ENCODE measurements at regions not wholly inside any gene's neighbourhood (a gene's known extent, or its start where the extent isn't known, plus 50 kb on each side); places are given as distances from the start of the nearest gene placed in this dataset.

DNA sequence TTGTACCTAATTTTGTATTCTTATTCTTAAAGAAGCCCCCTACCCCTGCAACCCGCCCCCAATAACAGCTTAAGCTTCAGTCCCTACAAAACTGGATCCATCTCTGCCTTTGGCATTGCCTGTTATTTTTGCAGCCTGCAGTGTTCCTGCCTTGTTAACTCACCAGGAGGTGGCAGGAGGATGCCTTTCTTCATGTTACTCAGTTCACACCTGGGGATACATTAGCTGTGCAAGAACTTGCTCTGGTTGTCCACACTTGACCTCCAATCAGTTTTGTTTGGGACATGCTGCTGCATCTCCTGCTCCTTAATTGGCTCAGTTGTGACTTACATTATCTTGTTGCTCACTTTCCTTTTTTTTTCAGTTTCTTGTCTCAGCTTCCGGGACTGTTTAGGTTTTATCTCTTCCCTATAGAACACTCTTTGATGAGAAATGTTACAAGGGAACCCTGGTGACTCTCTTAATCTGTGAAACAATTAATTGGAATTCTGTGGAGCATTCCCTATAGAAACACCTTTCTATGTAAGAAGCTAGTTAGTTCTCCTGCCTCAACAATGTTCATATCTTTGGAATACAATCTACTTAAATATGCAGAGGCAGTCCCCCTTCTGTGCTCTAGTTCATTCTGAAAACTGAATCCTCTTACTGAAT is 467.7 kb upstream of the ACO1 start:
- H3K27ac ChIP-seq (ENCODE audit: low read depth, low read length) = no peak overlapping the region
- CTCF ChIA-PET (ENCODE audit: partially characterized antibody) = interaction anchor here (0.5 to 1.7 kb wide), 6 partner anchors 9 to 351 kb away, joined by 3 to 4 read pairs (median 3); no protein-coding TSS in a partner anchor
- H4K91ac ChIP-seq (replicated peaks; ENCODE audit: insufficient read length, low read length) = no peak overlapping the region
- H2BK20ac ChIP-seq (ENCODE audit: low read length) = no peak overlapping the region
- H3K79me2 ChIP-seq (ENCODE audit: control insufficient read depth in 1 of 2, insufficient read depth in 2 of 2, low read length in 2 of 2) = no peaks in the 10 kb centered on the region
- WGBS, 2 experiments (ENCODE audit: extremely low coverage in 1 of 2, insufficient coverage in 1 of 2, insufficient read length in 1 of 2, insufficient replicate concordance in 2 of 2, low coverage in 1 of 2, low lambda C conversion rate in 2 of 2, missing lambda C conversion rate in 1 of 2) = 42% methylated on average over 2 of the region's 2 CpGs; no CpG with 5 or more reads in 1 of the 2 experiments
- no peak overlapping the region for H3K18ac ChIP-seq (ENCODE audit: extremely low read depth, low read length)
- H3K9me3 ChIP-seq (ENCODE audit: insufficient read depth in 2 of 2, low read depth in 1 of 2, low read length in 1 of 2) = no peaks in the 10 kb centered on the region
- no peak overlapping the region for H2BK15ac ChIP-seq (ENCODE audit: low read length)
- peak overlapping the region; percentile 29 to 30 for H3K4me2 ChIP-seq (ENCODE audit: insufficient read depth in 1 of 2, low read depth in 2 of 2, low read length in 2 of 2)
- H3K4me3 ChIP-seq (ENCODE audit: extremely low read depth in 1 of 4, insufficient read depth in 2 of 4, low read depth in 3 of 4, low read length in 4 of 4) = no peak overlapping the region
- H4K8ac ChIP-seq (ENCODE audit: extremely low read depth, insufficient read depth, low read length) = no peak overlapping the region
- H2AFZ ChIP-seq (ENCODE audit: low read length) = no peak overlapping the region
- H3K4me1 ChIP-seq (replicated peaks in 1 of 4; ENCODE audit: control insufficient read depth in 3 of 4, insufficient read depth in 4 of 4, low read length in 3 of 4) = peaks cover 0 to 4% (median 0%) of the 10 kb centered on the region in 4 experiments; a peak in 1 of 7 replicates
- H2BK5ac ChIP-seq (ENCODE audit: low read depth, low read length) = no peak overlapping the region
- no peak overlapping the region for H3K4ac ChIP-seq (replicated peaks; ENCODE audit: insufficient read length, low read depth, low read length)
- no peak overlapping the region for H2BK12ac ChIP-seq (ENCODE audit: low read depth, low read length)
- H3K14ac ChIP-seq (ENCODE audit: insufficient read length) = no peak overlapping the region
- no peak overlapping the region for H3K9ac ChIP-seq (replicated peaks in 1 of 4; ENCODE audit: extremely low read depth in 1 of 4, low read depth in 3 of 4, low read length in 3 of 4)
- FAIRE-seq (peak; percentile 73), DNase-seq (ENCODE audit: low read depth in 1 of 2, low spot score in 2 of 2) (peak in 1 of 2 experiments; percentile 51)
- no peaks in the 10 kb centered on the region for H3K36me3 ChIP-seq (ENCODE audit: control insufficient read depth in 2 of 4, insufficient read depth in 4 of 4, low read length in 3 of 4)
- H4K5ac ChIP-seq (ENCODE audit: insufficient read length, low read depth, low read length) = no peak overlapping the region
- no peaks in the 10 kb centered on the region for H3K23me2 ChIP-seq (ENCODE audit: low read depth, low read length)
- no peak overlapping the region for H3K56ac ChIP-seq (replicated peaks; ENCODE audit: insufficient read length, low read depth, low read length)
- H3K27me3 ChIP-seq (replicated peaks in 1 of 4; ENCODE audit: control insufficient read depth in 3 of 4, extremely low read depth in 1 of 4, insufficient read depth in 3 of 4, low read length in 3 of 4) = no peaks in the 10 kb centered on the region
- H4K20me1 ChIP-seq (replicated peaks in 1 of 2; ENCODE audit: control insufficient read depth in 1 of 2, insufficient read depth in 2 of 2, low read length in 2 of 2) = no peaks in the 10 kb centered on the region
- no peaks in the 10 kb centered on the region for H3K79me1 ChIP-seq (ENCODE audit: low read depth, low read length)
- no peak overlapping the region for H2AK5ac ChIP-seq (ENCODE audit: low read depth, low read length)
- POLR2A ChIA-PET (ENCODE audit: partially characterized antibody) = no interaction called here
- no peak overlapping the region for H3K23ac ChIP-seq (ENCODE audit: insufficient read length)
- H2BK120ac ChIP-seq (replicated peaks; ENCODE audit: low read depth, low read length) = no peak overlapping the region
- TF ChIP-seq CBX8 (IDR thresholded peaks at IDR 0.05; ENCODE audit: borderline replicate concordance, low read depth, low read length) (no peak), ATF2 (IDR thresholded peaks at IDR 0.05; ENCODE audit: low read length) (no peak), GTF2F1 (IDR thresholded peaks at IDR 0.05; ENCODE audit: borderline replicate concordance, low read depth, low read length) (no peak), YY1 (IDR thresholded peaks at IDR 0.05; ENCODE audit: low read depth, low read length) (no peak), SIX5 (IDR thresholded peaks at IDR 0.05; ENCODE audit: low read depth, low read length) (no peak), BCL11A (IDR thresholded peaks at IDR 0.05; ENCODE audit: low read depth in 2 of 2, low read length in 2 of 2) (no peak), CTCF (IDR thresholded peaks at IDR 0.05; ENCODE audit: control extremely low read depth in 1 of 3, insufficient read depth in 1 of 3, low read depth in 1 of 3, low read length in 3 of 3) (peak in 2 of 3 experiments; percentile 40 to 42; a peak in 3 of 4 replicates), BACH1 (IDR thresholded peaks at IDR 0.05; ENCODE audit: low read length) (no peak)
- TF ChIP-seq, protein P1, sequence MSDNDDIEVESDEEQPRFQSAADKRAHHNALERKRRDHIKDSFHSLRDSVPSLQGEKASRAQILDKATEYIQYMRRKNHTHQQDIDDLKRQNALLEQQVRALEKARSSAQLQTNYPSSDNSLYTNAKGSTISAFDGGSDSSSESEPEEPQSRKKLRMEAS (IDR thresholded peaks at IDR 0.05) = no peak
